SU-DHL-6 (cell line): ENCODE measurements at regions not wholly inside any gene's neighbourhood (a gene's known extent, or its start where the extent isn't known, plus 50 kb on each side); places are given as distances from the start of the nearest gene placed in this dataset.

ENCODE experiments used
- EZH2phosphoT487 ChIP-seq: fragments of 200-600 bp; sonication (generic), shearing (Covaris generic); conservative IDR thresholded peaks from 2 replicates; pipeline ENCODE4 v1.6.1; 2018; ENCODE audit warnings: mild to moderate bottlenecking, antibody characterized with exemption, low read length, moderate library complexity, mixed read lengths
- TF ChIP-seq, protein P1 (sequence below): fragments of 200-600 bp; sonication (generic); IDR thresholded peaks from one replicate; pipeline ENCODE4 v1.5.1; 2017; ENCODE audit warnings: antibody characterized with exemption, mild to moderate bottlenecking, low read length, moderate library complexity; ENCODE audit not compliant: insufficient read depth, poor library complexity, severe bottlenecking

DNA sequence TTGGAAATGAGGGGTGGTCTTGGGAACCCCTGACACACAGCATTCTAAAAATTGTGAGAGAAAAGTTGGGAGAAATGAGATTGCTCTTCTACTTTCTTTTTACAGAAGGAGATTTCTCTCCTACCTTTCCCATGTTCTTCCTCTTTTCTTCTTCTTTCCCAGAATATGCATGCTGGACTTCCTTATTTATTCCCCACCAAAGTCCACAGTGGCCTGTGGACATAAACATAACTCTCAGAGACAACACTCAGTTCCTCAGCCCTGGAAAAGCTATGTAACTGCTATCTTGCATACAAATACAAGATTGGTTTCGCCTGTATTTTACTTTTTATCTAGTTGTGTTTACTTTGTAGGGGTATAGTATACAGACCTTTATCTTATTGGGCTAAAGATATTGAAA, 54.6 kb upstream of the C1GALT1 start:
- TF ChIP-seq, protein P1, sequence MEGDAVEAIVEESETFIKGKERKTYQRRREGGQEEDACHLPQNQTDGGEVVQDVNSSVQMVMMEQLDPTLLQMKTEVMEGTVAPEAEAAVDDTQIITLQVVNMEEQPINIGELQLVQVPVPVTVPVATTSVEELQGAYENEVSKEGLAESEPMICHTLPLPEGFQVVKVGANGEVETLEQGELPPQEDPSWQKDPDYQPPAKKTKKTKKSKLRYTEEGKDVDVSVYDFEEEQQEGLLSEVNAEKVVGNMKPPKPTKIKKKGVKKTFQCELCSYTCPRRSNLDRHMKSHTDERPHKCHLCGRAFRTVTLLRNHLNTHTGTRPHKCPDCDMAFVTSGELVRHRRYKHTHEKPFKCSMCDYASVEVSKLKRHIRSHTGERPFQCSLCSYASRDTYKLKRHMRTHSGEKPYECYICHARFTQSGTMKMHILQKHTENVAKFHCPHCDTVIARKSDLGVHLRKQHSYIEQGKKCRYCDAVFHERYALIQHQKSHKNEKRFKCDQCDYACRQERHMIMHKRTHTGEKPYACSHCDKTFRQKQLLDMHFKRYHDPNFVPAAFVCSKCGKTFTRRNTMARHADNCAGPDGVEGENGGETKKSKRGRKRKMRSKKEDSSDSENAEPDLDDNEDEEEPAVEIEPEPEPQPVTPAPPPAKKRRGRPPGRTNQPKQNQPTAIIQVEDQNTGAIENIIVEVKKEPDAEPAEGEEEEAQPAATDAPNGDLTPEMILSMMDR, result no peak
- TF ChIP-seq EZH2phosphoT487, result no peak
